Calu3 (cell line): ENCODE measurements at regions not wholly inside any gene's neighbourhood (a gene's known extent, or its start where the extent isn't known, plus 50 kb on each side); places are given as distances from the start of the nearest gene placed in this dataset.

Source experiments
- BruUV-seq: library from RNA; stranded (reverse); fragments of 400-500 nt; replicated peaks from 2 replicates; lab custom pipeline; 2021; lab: Mats Ljungman, UMichigan
- CTCF ChIA-PET: fragments of 300-600 bp; sonication (Branson Sonifier 250); formaldehyde crosslinking; loops from one replicate; lab custom pipeline; 2022; ENCODE audit warnings: antibody characterized with exemption; lab: Charles Lee
- DNase-seq: peaks from one replicate; pipeline ENCODE4 v3.0.0; 2022
- H3K27ac Mint-ChIP-seq: one replicate; pipeline ENCODE4 v1.8.0; 2022; ENCODE audit warnings: mixed read lengths; ENCODE audit not compliant: unreplicated experiment
- H3K27me3 Mint-ChIP-seq: one replicate; pipeline ENCODE4 v1.8.0; 2022; ENCODE audit warnings: mixed read lengths; ENCODE audit not compliant: unreplicated experiment
- H3K36me3 Mint-ChIP-seq: one replicate; pipeline ENCODE4 v1.8.0; 2022; ENCODE audit warnings: mild to moderate bottlenecking, moderate library complexity, mixed read lengths; ENCODE audit not compliant: insufficient read depth, unreplicated experiment
- H3K4me1 Mint-ChIP-seq: one replicate; pipeline ENCODE4 v1.8.0; 2022; ENCODE audit warnings: mild to moderate bottlenecking, low read depth, mixed read lengths; ENCODE audit not compliant: unreplicated experiment
- H3K4me3 Mint-ChIP-seq: one replicate; pipeline ENCODE4 v1.8.0; 2022; ENCODE audit warnings: mild to moderate bottlenecking, low read depth, moderate library complexity, mixed read lengths; ENCODE audit not compliant: unreplicated experiment
- H3K9me3 Mint-ChIP-seq: one replicate; pipeline ENCODE4 v1.8.0; 2022; ENCODE audit warnings: low read depth, mixed read lengths; ENCODE audit not compliant: unreplicated experiment
- intact Hi-C: fragments of 100-400 bp; cut with micrococcal nuclease; formaldehyde crosslinking; loops from one replicate; pipeline ENCODE4 v1.10.0; 2022; ENCODE audit not compliant: unreplicated experiment
- TF ChIP-seq, protein P1 (sequence below): fragments of 200-600 bp; IDR thresholded peaks from one replicate; pipeline ENCODE4 v1.8.0; 2022; ENCODE audit warnings: antibody characterized with exemption; ENCODE audit not compliant: unreplicated experiment

GRCh38 chr4:182091128-182091527 lies 152.1 kb upstream of the TENM3 start:
- TF ChIP-seq, protein P1, sequence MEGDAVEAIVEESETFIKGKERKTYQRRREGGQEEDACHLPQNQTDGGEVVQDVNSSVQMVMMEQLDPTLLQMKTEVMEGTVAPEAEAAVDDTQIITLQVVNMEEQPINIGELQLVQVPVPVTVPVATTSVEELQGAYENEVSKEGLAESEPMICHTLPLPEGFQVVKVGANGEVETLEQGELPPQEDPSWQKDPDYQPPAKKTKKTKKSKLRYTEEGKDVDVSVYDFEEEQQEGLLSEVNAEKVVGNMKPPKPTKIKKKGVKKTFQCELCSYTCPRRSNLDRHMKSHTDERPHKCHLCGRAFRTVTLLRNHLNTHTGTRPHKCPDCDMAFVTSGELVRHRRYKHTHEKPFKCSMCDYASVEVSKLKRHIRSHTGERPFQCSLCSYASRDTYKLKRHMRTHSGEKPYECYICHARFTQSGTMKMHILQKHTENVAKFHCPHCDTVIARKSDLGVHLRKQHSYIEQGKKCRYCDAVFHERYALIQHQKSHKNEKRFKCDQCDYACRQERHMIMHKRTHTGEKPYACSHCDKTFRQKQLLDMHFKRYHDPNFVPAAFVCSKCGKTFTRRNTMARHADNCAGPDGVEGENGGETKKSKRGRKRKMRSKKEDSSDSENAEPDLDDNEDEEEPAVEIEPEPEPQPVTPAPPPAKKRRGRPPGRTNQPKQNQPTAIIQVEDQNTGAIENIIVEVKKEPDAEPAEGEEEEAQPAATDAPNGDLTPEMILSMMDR: no peak
- Mint-ChIP-seq H3K9me3 (peaks cover 3% of the 10 kb centered on the region), H3K4me1 (no peaks in the 10 kb centered on the region), H3K36me3 (no peaks in the 10 kb centered on the region), H3K27me3 (no peaks in the 10 kb centered on the region), H3K27ac (no peak overlapping the region), H3K4me3 (no peak overlapping the region)
- no peak for DNase-seq
- CTCF ChIA-PET: no interaction called here
- BruUV-seq: no TSS peak
- intact Hi-C loops: no loop called here

DNA sequence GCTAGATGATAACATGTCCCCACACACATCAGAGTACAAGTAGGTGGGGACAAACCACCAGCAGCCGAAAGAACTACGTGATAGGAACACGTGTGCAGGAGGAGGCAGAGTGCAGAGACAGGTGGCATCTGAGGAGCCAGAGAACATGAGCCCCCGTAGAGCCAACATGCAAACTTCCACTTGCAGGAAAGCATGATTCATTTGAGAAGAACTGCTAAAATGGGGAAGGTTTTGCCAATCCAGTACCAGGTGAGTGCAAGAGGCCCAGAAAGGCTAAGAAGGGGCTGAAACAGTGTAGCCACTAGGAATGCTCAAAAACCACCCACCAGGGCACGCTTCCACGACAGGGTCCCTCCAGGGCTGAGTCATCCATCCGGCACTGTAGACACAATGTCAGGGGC lies 149.8 kb upstream of the TENM3 start:
- Mint-ChIP-seq H3K4me3 (no peak overlapping the region), H3K36me3 (no peaks in the 10 kb centered on the region), H3K27me3 (no peaks in the 10 kb centered on the region), H3K9me3 (peaks cover 3% of the 10 kb centered on the region), H3K27ac (no peak overlapping the region), H3K4me1 (no peaks in the 10 kb centered on the region)
- DNase-seq: no peak
- CTCF ChIA-PET: no interaction called here
- intact Hi-C loops: no loop called here
- no TSS peak for BruUV-seq
- TF ChIP-seq, protein P1: no peak

DNA sequence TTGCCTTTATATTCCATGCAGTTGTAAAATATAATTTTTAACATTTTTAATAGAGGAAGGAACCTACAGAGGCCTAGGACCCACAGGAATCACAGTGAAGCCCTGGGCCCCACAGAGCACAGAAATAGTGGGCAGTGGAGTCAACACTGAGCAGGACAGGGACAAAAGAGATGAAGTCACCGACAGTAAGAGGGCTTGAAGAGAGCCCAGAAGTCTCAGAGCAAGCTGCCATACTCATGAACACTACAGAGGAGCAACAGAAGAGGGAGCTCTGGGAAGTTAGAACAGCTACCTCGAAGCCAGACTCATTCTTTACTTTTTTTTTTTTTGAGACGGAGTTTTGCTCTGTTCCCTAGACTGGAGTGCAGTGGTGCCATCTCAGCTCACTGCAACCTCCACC lies 149.3 kb upstream of the TENM3 start:
- H3K4me3 Mint-ChIP-seq: no peak overlapping the region
- intact Hi-C loops: no loop called here
- no peak for DNase-seq
- BruUV-seq: no TSS peak
- CTCF ChIA-PET: no interaction called here
- no peaks in the 10 kb centered on the region for H3K27me3 Mint-ChIP-seq
- peaks cover 3% of the 10 kb centered on the region for H3K9me3 Mint-ChIP-seq
- TF ChIP-seq, protein P1: no peak
- no peaks in the 10 kb centered on the region for H3K4me1 Mint-ChIP-seq
- no peak overlapping the region for H3K27ac Mint-ChIP-seq
- no peaks in the 10 kb centered on the region for H3K36me3 Mint-ChIP-seq

DNA sequence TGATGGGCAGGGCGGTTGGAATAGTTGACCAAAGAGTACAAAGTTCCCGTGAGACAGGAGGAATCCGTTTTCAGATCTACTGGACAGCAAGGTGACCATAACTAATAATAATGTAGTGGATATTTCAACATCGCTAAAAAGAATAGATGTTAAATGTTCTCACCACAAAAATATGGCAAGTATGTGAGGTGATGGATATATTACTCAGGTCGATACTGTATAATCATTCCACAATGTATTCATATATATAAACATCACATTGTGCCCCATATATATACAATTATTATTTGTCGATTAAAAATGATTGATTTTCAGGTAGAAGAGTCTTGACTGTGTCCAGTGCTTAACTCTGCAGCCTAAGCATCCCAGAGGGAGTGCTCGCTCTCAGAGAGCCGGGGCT lies 141.6 kb upstream of the TENM3 start:
- Mint-ChIP-seq H3K4me3 (no peak overlapping the region), H3K27ac (no peak overlapping the region), H3K27me3 (no peaks in the 10 kb centered on the region), H3K9me3 (no peaks in the 10 kb centered on the region), H3K4me1 (no peaks in the 10 kb centered on the region), H3K36me3 (no peaks in the 10 kb centered on the region)
- CTCF ChIA-PET: no interaction called here
- intact Hi-C loops: no loop called here
- TF ChIP-seq, protein P1: no peak
- BruUV-seq: no TSS peak
- DNase-seq: no peak
